HFFc6 (cell line): ENCODE measurements at regions not wholly inside any gene's neighbourhood (a gene's known extent, or its start where the extent isn't known, plus 50 kb on each side); places are given as distances from the start of the nearest gene placed in this dataset.

Experiments
- DNase-seq: peaks from one replicate; pipeline ENCODE4 v3.0.0-alpha.2; 2018
- H3K27ac Mint-ChIP-seq: 2 replicates; pipeline ENCODE4 v1.8.0; 2020; ENCODE audit warnings: mild to moderate bottlenecking, mixed read lengths
- H3K27me3 Mint-ChIP-seq: 2 replicates; pipeline ENCODE4 v1.8.0; 2021; ENCODE audit warnings: mild to moderate bottlenecking, moderate library complexity, mixed read lengths; ENCODE audit not compliant: insufficient read depth
- H3K36me3 Mint-ChIP-seq: 2 replicates; pipeline ENCODE4 v1.8.0; 2021; ENCODE audit warnings: low read depth, mixed read lengths
- H3K4me1 Mint-ChIP-seq: 2 replicates; pipeline ENCODE4 v1.8.0; 2020; ENCODE audit warnings: low read depth, mixed read lengths
- H3K4me3 Mint-ChIP-seq: 2 replicates; pipeline ENCODE4 v1.8.0; 2020; ENCODE audit warnings: mild to moderate bottlenecking, moderate library complexity, mixed read lengths
- H3K9me3 Mint-ChIP-seq: 2 replicates; pipeline ENCODE4 v1.8.0; 2020; ENCODE audit warnings: mild to moderate bottlenecking, mixed read lengths
- CTCF ChIP-seq: fragments of 200-600 bp; sonication (generic); IDR thresholded peaks from 2 replicates; pipeline ENCODE4 v1.5.0; 2021; ENCODE audit warnings: antibody characterized with exemption, mild to moderate bottlenecking

- Mint-ChIP-seq H3K4me1 (no peaks in the 10 kb centered on the region), H3K27ac (no peak overlapping the region), H3K27me3 (no peaks in the 10 kb centered on the region), H3K4me3 (no peak overlapping the region), H3K9me3 (peaks cover 21% of the 10 kb centered on the region), H3K36me3 (no peaks in the 10 kb centered on the region)
- DNase-seq = no peak
- no peak for TF ChIP-seq CTCF
Measured at GRCh38 chr11:80778941-80779340, 1338.1 kb upstream of the TENM4 start.

GRCh38 chr11:80778432-80778831 is 1337.6 kb upstream of the TENM4 start:
- Mint-ChIP-seq H3K9me3 (peaks cover 25% of the 10 kb centered on the region), H3K36me3 (no peaks in the 10 kb centered on the region), H3K4me3 (no peak overlapping the region), H3K4me1 (no peaks in the 10 kb centered on the region), H3K27me3 (no peaks in the 10 kb centered on the region), H3K27ac (no peak overlapping the region)
- DNase-seq = no peak
- no peak for TF ChIP-seq CTCF

GRCh38 chr11:80773919-80774318 is 1333.1 kb upstream of the TENM4 start:
- no peaks in the 10 kb centered on the region; the same call in 1 of the 2 replicates for H3K27me3 Mint-ChIP-seq
- no peak overlapping the region for H3K4me3 Mint-ChIP-seq
- no peak overlapping the region for H3K27ac Mint-ChIP-seq
- DNase-seq = no peak
- H3K4me1 Mint-ChIP-seq = no peaks in the 10 kb centered on the region
- TF ChIP-seq CTCF = no peak
- H3K36me3 Mint-ChIP-seq = no peaks in the 10 kb centered on the region
- peaks cover 41% of the 10 kb centered on the region for H3K9me3 Mint-ChIP-seq

- Mint-ChIP-seq H3K9me3 (peaks cover 39% of the 10 kb centered on the region), H3K36me3 (no peaks in the 10 kb centered on the region), H3K4me3 (no peak overlapping the region), H3K27me3 (no peaks in the 10 kb centered on the region; the same call in 1 of the 2 replicates), H3K4me1 (no peaks in the 10 kb centered on the region), H3K27ac (no peak overlapping the region)
- DNase-seq = no peak
- TF ChIP-seq CTCF = no peak
Measured at GRCh38 chr11:80771017-80771416, 1330.2 kb upstream of the TENM4 start.

GRCh38 chr11:80758787-80759186 is 1318.0 kb upstream of the TENM4 start:
- Mint-ChIP-seq H3K27ac (no peak overlapping the region), H3K4me3 (no peak overlapping the region), H3K9me3 (peaks cover 46% of the 10 kb centered on the region), H3K36me3 (no peaks in the 10 kb centered on the region), H3K4me1 (no peaks in the 10 kb centered on the region), H3K27me3 (no peaks in the 10 kb centered on the region)
- no peak for TF ChIP-seq CTCF
- DNase-seq = no peak
